Testis (tissue), 2 donors: ENCODE measurements at regions not wholly inside any gene's neighbourhood (a gene's known extent, or its start where the extent isn't known, plus 50 kb on each side); places are given as distances from the start of the nearest gene placed in this dataset.

Experiments
- POLR2A ChIP-seq: fragments of 450-650 bp; IDR thresholded peaks from one replicate; pipeline ENCODE4 v1.6.1; 2017; ENCODE audit warnings: antibody characterized with exemption, mild to moderate bottlenecking, moderate library complexity
- TF ChIP-seq, protein P1 (sequence below), 3 experiments: fragments of 450-650 bp in 2 of 3; fragments of 200-600 bp in 1 of 3; sonication (generic) in 1 of 3; IDR thresholded peaks; one replicate each; pipeline ENCODE4 v1.5.1; 2016 to 2019; ENCODE audit warnings: antibody characterized with exemption in 3 of 3, mild to moderate bottlenecking in 2 of 3, moderate library complexity in 1 of 3

GRCh38 chr2:53516650-53517049 lies 251.0 kb upstream of the CHAC2 start:
- TF ChIP-seq, protein P1, sequence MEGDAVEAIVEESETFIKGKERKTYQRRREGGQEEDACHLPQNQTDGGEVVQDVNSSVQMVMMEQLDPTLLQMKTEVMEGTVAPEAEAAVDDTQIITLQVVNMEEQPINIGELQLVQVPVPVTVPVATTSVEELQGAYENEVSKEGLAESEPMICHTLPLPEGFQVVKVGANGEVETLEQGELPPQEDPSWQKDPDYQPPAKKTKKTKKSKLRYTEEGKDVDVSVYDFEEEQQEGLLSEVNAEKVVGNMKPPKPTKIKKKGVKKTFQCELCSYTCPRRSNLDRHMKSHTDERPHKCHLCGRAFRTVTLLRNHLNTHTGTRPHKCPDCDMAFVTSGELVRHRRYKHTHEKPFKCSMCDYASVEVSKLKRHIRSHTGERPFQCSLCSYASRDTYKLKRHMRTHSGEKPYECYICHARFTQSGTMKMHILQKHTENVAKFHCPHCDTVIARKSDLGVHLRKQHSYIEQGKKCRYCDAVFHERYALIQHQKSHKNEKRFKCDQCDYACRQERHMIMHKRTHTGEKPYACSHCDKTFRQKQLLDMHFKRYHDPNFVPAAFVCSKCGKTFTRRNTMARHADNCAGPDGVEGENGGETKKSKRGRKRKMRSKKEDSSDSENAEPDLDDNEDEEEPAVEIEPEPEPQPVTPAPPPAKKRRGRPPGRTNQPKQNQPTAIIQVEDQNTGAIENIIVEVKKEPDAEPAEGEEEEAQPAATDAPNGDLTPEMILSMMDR (IDR thresholded peaks at IDR 0.05) = no peak
- TF ChIP-seq POLR2A = no peak
